H1 (cell line): ENCODE measurements at regions not wholly inside any gene's neighbourhood (a gene's known extent, or its start where the extent isn't known, plus 50 kb on each side); places are given as distances from the start of the nearest gene placed in this dataset.
A peak's percentile ranks its signal among the peaks of the same experiment; 100 is the strongest.

Experiments
- CTCF ChIA-PET: fragments of 300-600 bp; sonication (Branson Sonifier 250); formaldehyde crosslinking; loops from one replicate; lab custom pipeline; 2021; ENCODE audit not compliant: partially characterized antibody; lab: Charles Lee
- POLR2A ChIA-PET: fragments of 300-600 bp; sonication (Branson Sonifier 250); formaldehyde crosslinking; loops from one replicate; lab custom pipeline; 2021; ENCODE audit warnings: inconsistent platforms; ENCODE audit not compliant: partially characterized antibody; lab: Charles Lee
- DNase-seq, 2 experiments: peaks; one replicate each; pipeline versions ENCODE4 v3.0.0 to v3.0.0-alpha.2; 2010 to 2022; ENCODE audit warnings: low spot score in 2 of 2, low read depth in 1 of 2, mixed read lengths in 1 of 2
- FAIRE-seq: peaks from 2 replicates; lab custom pipeline; 2011; peaks lifted over from hg19 to GRCh38; lab: Jason Lieb, UNC
- H2AFZ ChIP-seq: 2 replicates; pipeline ENCODE4 v1.8.1; 2012; ENCODE audit warnings: low read length, inconsistent platforms
- H2AK5ac ChIP-seq: 2 replicates; pipeline ENCODE4 v1.6.1; 2013; ENCODE audit warnings: low read depth, low read length
- H2BK120ac ChIP-seq: replicated peaks from 2 replicates; pipeline ENCODE3; 2013; ENCODE audit warnings: low read depth, low read length, inconsistent platforms
- H2BK12ac ChIP-seq: 2 replicates; pipeline ENCODE4 v1.6.1; 2013; ENCODE audit warnings: low read depth, low read length
- H2BK15ac ChIP-seq: 2 replicates; pipeline ENCODE4 v1.6.1; 2013; ENCODE audit warnings: low read length
- H2BK20ac ChIP-seq: 2 replicates; pipeline ENCODE4 v1.6.1; 2013; ENCODE audit warnings: low read length
- H2BK5ac ChIP-seq: 2 replicates; pipeline ENCODE4 v1.6.1; 2013; ENCODE audit warnings: low read depth, low read length
- H3K14ac ChIP-seq: 2 replicates; pipeline ENCODE4 v1.6.1; 2013; ENCODE audit warnings: inconsistent platforms; ENCODE audit not compliant: insufficient read length
- H3K18ac ChIP-seq: 2 replicates; pipeline ENCODE4 v1.6.1; 2013; ENCODE audit warnings: low read length; ENCODE audit errors: extremely low read depth
- H3K23ac ChIP-seq: 2 replicates; pipeline ENCODE4 v1.6.1; 2013; ENCODE audit warnings: inconsistent platforms; ENCODE audit not compliant: insufficient read length
- H3K23me2 ChIP-seq: 2 replicates; pipeline ENCODE4 v1.6.1; 2013; ENCODE audit warnings: low read depth, low read length
- H3K27ac ChIP-seq: 2 replicates; pipeline ENCODE4 v1.6.1; 2011; ENCODE audit warnings: low read depth, low read length, inconsistent platforms
- H3K27me3 ChIP-seq, 4 experiments: replicated peaks in 1 of 4; 1 replicate in 1 of 4; 2 replicates in 3 of 4; pipeline versions ENCODE4 v1.6.1 to v1.8.1; 2011 to 2013; ENCODE audit warnings: low read length in 3 of 4, mild to moderate bottlenecking in 3 of 4, inconsistent platforms in 2 of 4, mixed read lengths in 2 of 4, moderate library complexity in 1 of 4; ENCODE audit not compliant: control insufficient read depth in 3 of 4, insufficient read depth in 3 of 4; ENCODE audit errors: extremely low read depth in 1 of 4
- H3K36me3 ChIP-seq, 4 experiments: 2 replicates each; pipeline versions ENCODE4 v1.6.1 to v1.8.1; 2011 to 2013; ENCODE audit warnings: mild to moderate bottlenecking in 4 of 4, low read length in 3 of 4, moderate library complexity in 2 of 4, control low read depth in 1 of 4, inconsistent platforms in 1 of 4; ENCODE audit not compliant: insufficient read depth in 4 of 4, control insufficient read depth in 2 of 4
- H3K4ac ChIP-seq: replicated peaks from 2 replicates; pipeline ENCODE3; 2013; ENCODE audit warnings: low read length, low read depth, mixed read lengths, inconsistent platforms; ENCODE audit not compliant: insufficient read length
- H3K4me1 ChIP-seq, 4 experiments: replicated peaks in 1 of 4; 1 replicate in 1 of 4; 2 replicates in 3 of 4; pipeline versions ENCODE4 v1.6.1 to v1.8.1; 2011 to 2013; ENCODE audit warnings: low read length in 3 of 4, inconsistent platforms in 2 of 4, mixed read lengths in 1 of 4; ENCODE audit not compliant: insufficient read depth in 4 of 4, control insufficient read depth in 3 of 4
- H3K4me2 ChIP-seq, 2 experiments: 2 replicates each; pipeline versions ENCODE4 v1.6.1 to v1.8.1; 2011 to 2013; ENCODE audit warnings: low read depth in 2 of 2, low read length in 2 of 2, control low read depth in 1 of 2, inconsistent platforms in 1 of 2, mild to moderate bottlenecking in 1 of 2; ENCODE audit not compliant: insufficient read depth in 1 of 2
- H3K4me3 ChIP-seq, 4 experiments: fragments of 200-600, 300-600 bp in 1 of 4; sonication (generic), shearing (Covaris generic), sonication (Bioruptor Twin) in 1 of 4; 2 replicates each; pipeline versions ENCODE4 v1.5.1 to v1.8.1; 2011 to 2016; ENCODE audit warnings: low read length in 4 of 4, low read depth in 3 of 4, control low read depth in 2 of 4, inconsistent platforms in 2 of 4, mild to moderate bottlenecking in 2 of 4, mixed read lengths in 1 of 4, moderate library complexity in 1 of 4; ENCODE audit not compliant: insufficient read depth in 2 of 4; ENCODE audit errors: extremely low read depth in 1 of 4
- H3K56ac ChIP-seq: replicated peaks from 2 replicates; pipeline ENCODE3; 2013; ENCODE audit warnings: low read depth, mild to moderate bottlenecking, mixed read lengths, low read length, inconsistent platforms; ENCODE audit not compliant: insufficient read length
- H3K79me1 ChIP-seq: 2 replicates; pipeline ENCODE4 v1.6.1; 2013; ENCODE audit warnings: low read depth, low read length, control low read depth
- H3K79me2 ChIP-seq, 2 experiments: 2 replicates each; pipeline versions ENCODE4 v1.6.1 to v1.8.1; 2012 to 2013; ENCODE audit warnings: low read length in 2 of 2, mild to moderate bottlenecking in 2 of 2, inconsistent platforms in 1 of 2; ENCODE audit not compliant: insufficient read depth in 2 of 2, control insufficient read depth in 1 of 2
- H3K9ac ChIP-seq, 4 experiments: replicated peaks in 1 of 4; 1 replicate in 1 of 4; 2 replicates in 3 of 4; pipeline versions ENCODE4 v1.6.1 to v1.8.1; 2011 to 2013; ENCODE audit warnings: low read depth in 3 of 4, low read length in 3 of 4, control low read depth in 2 of 4, mild to moderate bottlenecking in 2 of 4, moderate library complexity in 2 of 4, inconsistent platforms in 1 of 4; ENCODE audit errors: extremely low read depth in 1 of 4
- H3K9me3 ChIP-seq, 2 experiments: 2 replicates each; pipeline versions ENCODE4 v1.6.1 to v1.8.1; 2012 to 2013; ENCODE audit warnings: mild to moderate bottlenecking in 2 of 2, moderate library complexity in 2 of 2, control low read depth in 1 of 2, inconsistent platforms in 1 of 2, low read depth in 1 of 2, low read length in 1 of 2, mixed read lengths in 1 of 2; ENCODE audit not compliant: insufficient read depth in 2 of 2
- H4K20me1 ChIP-seq, 2 experiments: replicated peaks in 1 of 2; 2 replicates each; pipeline versions ENCODE3 to v1.8.1; 2011 to 2013; ENCODE audit warnings: inconsistent platforms in 2 of 2, low read length in 2 of 2, mild to moderate bottlenecking in 1 of 2; ENCODE audit not compliant: insufficient read depth in 2 of 2, control insufficient read depth in 1 of 2
- H4K5ac ChIP-seq: 2 replicates; pipeline ENCODE4 v1.6.1; 2013; ENCODE audit warnings: low read length, low read depth, mixed read lengths, inconsistent platforms; ENCODE audit not compliant: insufficient read length
- H4K8ac ChIP-seq: 2 replicates; pipeline ENCODE4 v1.8.0; 2013; ENCODE audit warnings: mild to moderate bottlenecking, moderate library complexity, low read length, inconsistent platforms; ENCODE audit not compliant: insufficient read depth; ENCODE audit errors: extremely low read depth
- H4K91ac ChIP-seq: replicated peaks from 2 replicates; pipeline ENCODE3; 2013; ENCODE audit warnings: low read length, mixed read lengths, inconsistent platforms; ENCODE audit not compliant: insufficient read length
- BCL11A ChIP-seq, 2 experiments: IDR thresholded peaks; one replicate each; pipeline ENCODE4 v1.6.1; 2011; ENCODE audit warnings: low read depth in 2 of 2, low read length in 2 of 2, mild to moderate bottlenecking in 2 of 2
- CHD1 ChIP-seq: IDR thresholded peaks from 2 replicates; pipeline ENCODE4 v1.6.1; 2012; ENCODE audit warnings: low read depth, low read length, improper control_type of control experiment
- HDAC6 ChIP-seq: IDR thresholded peaks from one replicate; pipeline ENCODE4 v1.7.1; 2012; ENCODE audit warnings: low read depth, mild to moderate bottlenecking, inconsistent platforms, low read length, moderate library complexity
- KDM1A ChIP-seq: fragments of 200-600, 300-600 bp; sonication (generic); IDR thresholded peaks from 2 replicates; pipeline ENCODE4 v1.7.1; 2016; ENCODE audit warnings: mild to moderate bottlenecking, low read length, borderline replicate concordance
- NANOG ChIP-seq: IDR thresholded peaks from 2 replicates; pipeline ENCODE4 v1.6.1; 2011; ENCODE audit warnings: low read length, low read depth, mild to moderate bottlenecking, inconsistent platforms; ENCODE audit not compliant: insufficient read depth, poor library complexity, severe bottlenecking
- PHF8 ChIP-seq: fragments of 200-600 bp; sonication (generic); conservative IDR thresholded peaks from 2 replicates; pipeline ENCODE4 v1.7.1; 2012; ENCODE audit warnings: low read depth, mild to moderate bottlenecking, inconsistent platforms, low read length, moderate library complexity
- RAD21 ChIP-seq, 2 experiments: IDR thresholded peaks in 1 of 2; conservative IDR thresholded peaks in 1 of 2; 2 replicates each; pipeline ENCODE4 v1.6.1; 2011; ENCODE audit warnings: low read depth in 2 of 2, low read length in 2 of 2, improper control_type of control experiment in 1 of 2, inconsistent platforms in 1 of 2, mild to moderate bottlenecking in 1 of 2, moderate library complexity in 1 of 2
- RBBP5 ChIP-seq: IDR thresholded peaks from 2 replicates; pipeline ENCODE4 v1.7.1; 2012; ENCODE audit warnings: low read depth, mild to moderate bottlenecking, inconsistent platforms, low read length, moderate library complexity, borderline replicate concordance
- SIN3A ChIP-seq, 2 experiments: IDR thresholded peaks in 1 of 2; conservative IDR thresholded peaks in 1 of 2; 2 replicates each; pipeline ENCODE4 v1.6.1; 2011 to 2012; ENCODE audit warnings: low read length in 2 of 2, improper control_type of control experiment in 1 of 2, low read depth in 1 of 2, mild to moderate bottlenecking in 1 of 2
- SUZ12 ChIP-seq: fragments of 200-600 bp; sonication (generic); IDR thresholded peaks from 2 replicates; pipeline ENCODE4 v1.6.1; 2012; ENCODE audit warnings: mild to moderate bottlenecking, inconsistent platforms, low read length, moderate library complexity, mixed read lengths
- TCF12 ChIP-seq: IDR thresholded peaks from 2 replicates; pipeline ENCODE4 v1.6.1; 2011; ENCODE audit warnings: low read depth, mild to moderate bottlenecking, low read length
- WGBS, 2 experiments: shearing (Covaris generic) in 1 of 2; methylation state at CpG; one replicate each; pipeline versions ENCODE4 v1.1.6 to v1.1.7; 2013 to 2015; ENCODE audit warnings: low lambda C conversion rate in 2 of 2, mixed read lengths in 2 of 2, inconsistent platforms in 1 of 2, low coverage in 1 of 2, missing lambda C conversion rate in 1 of 2; ENCODE audit not compliant: insufficient replicate concordance in 2 of 2, insufficient coverage in 1 of 2, insufficient read length in 1 of 2; ENCODE audit errors: extremely low coverage in 1 of 2, missing lambda C conversion rate in 1 of 2; 5-methylcytosine and 5-hydroxymethylcytosine counted together
- TF ChIP-seq, protein P1 (sequence below): IDR thresholded peaks from 2 replicates; pipeline ENCODE4 v1.6.1; 2011; ENCODE audit warnings: low read length, improper control_type of control experiment

DNA sequence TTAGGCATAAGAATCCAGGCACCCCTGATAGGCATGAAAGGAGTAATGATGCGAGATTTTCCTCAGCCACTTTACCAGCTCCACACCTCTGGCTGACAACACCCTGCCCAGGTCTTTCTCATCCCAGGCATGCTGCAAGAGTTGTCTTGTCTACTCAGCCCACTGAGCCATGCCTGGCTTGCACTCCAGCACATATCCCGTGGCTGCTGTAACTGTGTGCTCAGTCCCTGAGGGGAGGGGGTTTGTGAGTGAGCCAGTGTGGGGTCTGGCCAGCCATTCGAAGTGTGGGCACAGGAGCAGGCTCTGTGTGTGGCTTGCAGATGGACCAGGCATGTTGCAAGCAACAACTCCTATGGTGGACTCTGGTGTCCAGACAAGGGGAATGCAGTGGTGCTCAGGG lies 529.6 kb downstream of the ADGRL2 start:
- 92% methylated on average over 3 of the region's 3 CpGs; no CpG with 5 or more reads in 1 of the 2 experiments for WGBS, 2 experiments
- H3K4me3 ChIP-seq: no peak overlapping the region
- peaks cover 0 to 3% (median 0%) of the 10 kb centered on the region in 4 experiments; a peak in 2 of 7 replicates for H3K4me1 ChIP-seq
- H3K4me2 ChIP-seq: no peak overlapping the region
- H2AFZ ChIP-seq: no peak overlapping the region
- H3K23ac ChIP-seq: no peak overlapping the region
- H3K9ac ChIP-seq: no peak overlapping the region
- H3K4ac ChIP-seq: peak overlapping the region; percentile 60
- no peak overlapping the region for H2BK120ac ChIP-seq
- H4K5ac ChIP-seq: no peak overlapping the region
- H4K20me1 ChIP-seq: no peaks in the 10 kb centered on the region
- no peak overlapping the region; the same call in 1 of the 2 replicates for H3K18ac ChIP-seq
- no peaks in the 10 kb centered on the region for H3K27me3 ChIP-seq
- H3K14ac ChIP-seq: no peak overlapping the region
- no peak overlapping the region for H3K56ac ChIP-seq
- no peak overlapping the region for H3K27ac ChIP-seq
- H3K23me2 ChIP-seq: no peaks in the 10 kb centered on the region
- no peak overlapping the region; the same call in 1 of the 2 replicates for H4K8ac ChIP-seq
- H2BK5ac ChIP-seq: no peak overlapping the region
- H2AK5ac ChIP-seq: no peak overlapping the region
- H3K79me2 ChIP-seq: no peaks in the 10 kb centered on the region
- no peak for DNase-seq
- peak overlapping the region; percentile 66 for H4K91ac ChIP-seq
- no peak for FAIRE-seq
- ChIA-PET CTCF (interaction anchor here (1.5 kb wide), 1 partner anchor 10 kb away, joined by 3 read pairs; no protein-coding TSS in a partner anchor), POLR2A (no interaction called here)
- 0 out of 2 replicates have a peak overlapping the region, but pooled peaks have one; percentile 11 for H2BK20ac ChIP-seq
- H3K36me3 ChIP-seq: no peaks in the 10 kb centered on the region
- H3K79me1 ChIP-seq: no peaks in the 10 kb centered on the region
- peak overlapping the region; percentile 40; the same call in 1 of the 2 replicates for H2BK12ac ChIP-seq
- H3K9me3 ChIP-seq: no peaks in the 10 kb centered on the region
- peak overlapping the region; percentile 9; the same call in 1 of the 2 replicates for H2BK15ac ChIP-seq
- no peak for TF ChIP-seq HDAC6
- no peak for TF ChIP-seq TCF12
- no peak for TF ChIP-seq SIN3A (conservative IDR thresholded peaks at IDR 0.05 in 1 of 2, IDR thresholded peaks at IDR 0.05 in 1 of 2; ENCODE audit: low read depth in 1 of 2, low read length in 2 of 2)
- no peak for TF ChIP-seq SUZ12
- no peak for TF ChIP-seq BCL11A (IDR thresholded peaks at IDR 0.05; ENCODE audit: low read depth in 2 of 2, low read length in 2 of 2)
- TF ChIP-seq, protein P1, sequence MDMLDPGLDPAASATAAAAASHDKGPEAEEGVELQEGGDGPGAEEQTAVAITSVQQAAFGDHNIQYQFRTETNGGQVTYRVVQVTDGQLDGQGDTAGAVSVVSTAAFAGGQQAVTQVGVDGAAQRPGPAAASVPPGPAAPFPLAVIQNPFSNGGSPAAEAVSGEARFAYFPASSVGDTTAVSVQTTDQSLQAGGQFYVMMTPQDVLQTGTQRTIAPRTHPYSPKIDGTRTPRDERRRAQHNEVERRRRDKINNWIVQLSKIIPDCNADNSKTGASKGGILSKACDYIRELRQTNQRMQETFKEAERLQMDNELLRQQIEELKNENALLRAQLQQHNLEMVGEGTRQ: no peak
- TF ChIP-seq PHF8: no peak
- TF ChIP-seq KDM1A: no peak
- no peak for TF ChIP-seq RBBP5
- TF ChIP-seq NANOG: no peak
- TF ChIP-seq CHD1: no peak
- no peak for TF ChIP-seq RAD21 (IDR thresholded peaks at IDR 0.05 in 1 of 2, conservative IDR thresholded peaks at IDR 0.05 in 1 of 2; ENCODE audit: low read depth in 2 of 2, low read length in 2 of 2)
